Endometrial microvascular endothelial cells (primary cell): ENCODE measurements at regions not wholly inside any gene's neighbourhood (a gene's known extent, or its start where the extent isn't known, plus 50 kb on each side); places are given as distances from the start of the nearest gene placed in this dataset.

Experiments used
- in situ Hi-C: cut with HindIII; loops from 2 replicates; pipeline ENCODE4 v1.10.0; 2017; ENCODE audit warnings: low sequenced_read_pairs, low pct_unique_long_range_greater_than_20kb; ENCODE audit errors: inconsistent ontology term

DNA sequence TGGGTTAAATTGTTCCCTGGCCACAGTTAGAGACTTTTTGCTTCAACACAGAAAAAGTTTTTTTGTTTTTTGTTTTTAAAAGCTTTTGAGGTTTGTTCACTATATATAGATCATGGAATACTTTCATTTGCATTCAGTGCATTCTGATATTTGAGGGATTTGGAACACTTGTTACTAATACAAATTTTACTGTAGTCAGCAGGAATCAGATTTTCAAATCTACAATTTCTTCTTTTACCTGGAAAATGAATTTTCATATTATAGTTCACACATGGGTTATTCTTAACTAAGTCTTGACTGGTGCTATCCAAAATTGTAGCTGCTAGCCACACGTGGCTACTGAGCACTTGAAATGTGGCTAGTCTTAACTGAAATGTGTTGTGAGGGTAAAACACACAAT is 142.0 kb downstream of the RMI1 start:
- in situ Hi-C loops, result no loop called here

DNA sequence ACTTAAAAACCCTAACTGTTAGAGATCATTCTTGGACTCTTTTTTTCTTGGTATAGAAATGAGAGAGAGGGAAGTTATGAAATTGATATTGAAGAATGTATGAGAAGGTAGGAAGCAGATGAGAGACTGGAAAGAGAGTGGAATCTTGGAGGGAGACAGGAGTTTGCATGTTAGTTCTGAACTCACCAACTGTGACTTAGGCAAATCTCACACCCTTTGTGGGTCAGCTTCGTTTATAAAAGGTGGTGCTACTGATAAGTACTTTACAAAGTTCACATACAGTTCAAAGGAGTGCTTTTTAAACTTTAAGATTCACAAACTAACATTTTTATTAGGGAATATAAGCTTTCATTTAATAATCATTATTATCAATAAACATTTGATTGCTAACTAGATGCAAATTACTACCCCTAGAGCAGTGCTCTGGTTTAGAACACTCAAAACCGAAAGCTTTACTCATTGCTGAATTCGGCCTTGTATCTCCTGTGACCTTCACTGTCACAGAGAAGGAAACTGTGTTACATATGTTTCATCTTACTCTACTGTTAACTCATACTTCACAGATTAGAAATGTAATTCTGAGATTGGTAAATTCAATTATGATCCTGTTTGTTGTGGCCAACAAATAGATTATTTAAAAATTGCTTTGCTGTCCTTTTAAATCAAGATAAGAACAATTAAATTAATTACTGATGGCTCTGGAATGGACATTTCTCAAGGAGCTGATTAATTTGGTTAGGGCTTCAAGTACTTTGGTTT is 143.2 kb downstream of the RMI1 start:
- in situ Hi-C loops, result no loop called here

DNA sequence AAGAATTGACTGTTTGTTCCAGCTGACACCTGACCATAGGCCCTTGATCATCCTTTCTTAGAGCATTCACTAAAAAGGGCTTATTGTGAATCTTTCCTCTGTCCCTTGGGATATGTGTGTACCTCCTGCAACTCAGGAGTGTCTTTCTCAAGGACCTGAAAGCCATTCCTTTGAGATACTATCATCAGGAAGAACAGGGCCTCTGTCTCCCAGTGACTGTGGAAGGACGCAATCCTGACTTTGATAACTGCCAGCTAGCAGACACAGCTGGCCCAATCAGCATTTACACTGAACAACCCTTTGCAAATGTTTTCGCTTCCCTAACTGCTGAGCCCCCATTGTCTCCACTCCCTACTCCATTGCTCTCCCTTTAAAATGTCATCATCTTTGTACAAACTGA is 144.4 kb downstream of the RMI1 start:
- in situ Hi-C loops, result no loop called here

DNA sequence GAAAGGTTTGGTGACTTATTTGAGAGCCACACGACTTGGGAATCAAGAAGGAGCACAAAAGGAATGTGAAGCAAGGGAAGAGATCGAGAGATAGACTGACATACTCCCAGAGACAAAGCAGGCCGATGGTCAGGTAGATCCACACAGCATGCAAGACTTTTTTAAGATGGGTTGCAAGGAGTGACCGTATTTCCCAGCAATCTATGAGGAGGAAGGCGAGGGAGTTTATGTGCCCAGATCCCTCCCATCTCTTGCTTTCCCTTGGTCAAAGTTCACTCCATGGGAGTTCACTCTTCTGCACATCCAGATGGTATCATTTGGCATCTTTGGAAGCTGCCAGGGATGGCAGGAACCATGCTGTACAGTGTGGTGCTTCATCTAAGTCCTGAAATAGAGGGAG is 148.9 kb downstream of the RMI1 start:
- in situ Hi-C loops, result no loop called here

DNA sequence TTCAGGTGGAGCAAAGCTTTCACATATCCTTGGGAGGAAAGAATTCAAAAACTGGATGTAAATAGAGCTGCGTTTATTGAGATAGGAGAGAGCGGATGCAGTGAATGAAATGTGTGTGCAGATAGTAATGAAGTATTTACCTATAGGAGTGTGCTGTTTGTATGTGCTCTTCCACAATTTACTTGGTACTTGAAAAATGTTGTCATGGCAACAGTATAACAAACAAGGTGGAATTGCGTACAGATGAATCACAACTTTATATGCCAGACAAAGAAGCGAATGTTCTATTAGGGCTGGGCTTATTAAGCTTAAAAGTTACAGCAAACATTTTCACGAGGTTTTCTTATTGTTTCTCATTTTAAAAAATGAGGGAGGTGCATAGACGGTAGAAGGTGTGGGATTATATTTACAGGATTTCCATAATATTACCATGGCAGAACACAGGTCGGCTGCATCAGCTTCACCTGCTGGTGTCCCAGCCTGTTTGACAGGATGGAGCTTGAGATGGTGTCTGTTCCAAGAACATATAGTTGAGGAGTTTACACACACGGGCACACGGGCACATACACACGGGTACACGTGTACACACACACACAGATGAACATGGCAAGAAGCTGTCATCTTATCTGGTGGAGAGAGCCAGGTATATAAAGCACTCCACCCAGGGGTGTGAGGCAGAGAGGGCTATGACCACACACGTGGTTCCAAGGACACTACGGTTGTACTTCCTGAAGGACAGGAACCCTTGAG is 155.7 kb downstream of the RMI1 start:
- in situ Hi-C loops, result no loop called here

DNA sequence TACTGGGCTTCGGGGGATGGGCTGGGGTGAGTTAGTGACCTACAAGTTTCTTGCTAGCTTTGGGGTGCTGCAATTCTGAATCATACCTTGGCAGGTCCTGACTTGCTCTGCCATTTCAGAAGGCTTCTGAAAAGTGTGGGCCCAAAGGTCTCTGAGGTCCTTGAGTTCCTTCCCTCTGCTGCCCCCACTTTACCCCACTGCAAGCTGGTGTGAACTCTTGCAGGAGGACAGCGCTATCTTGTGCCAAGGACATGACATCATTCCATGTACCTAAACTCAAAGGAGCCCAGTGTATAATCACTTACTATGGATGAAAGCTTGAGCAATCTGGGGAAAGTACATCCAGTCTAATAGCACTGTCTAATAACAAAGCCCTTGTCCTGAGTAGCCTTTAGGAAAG is 157.4 kb downstream of the RMI1 start:
- in situ Hi-C loops, result no loop called here

DNA sequence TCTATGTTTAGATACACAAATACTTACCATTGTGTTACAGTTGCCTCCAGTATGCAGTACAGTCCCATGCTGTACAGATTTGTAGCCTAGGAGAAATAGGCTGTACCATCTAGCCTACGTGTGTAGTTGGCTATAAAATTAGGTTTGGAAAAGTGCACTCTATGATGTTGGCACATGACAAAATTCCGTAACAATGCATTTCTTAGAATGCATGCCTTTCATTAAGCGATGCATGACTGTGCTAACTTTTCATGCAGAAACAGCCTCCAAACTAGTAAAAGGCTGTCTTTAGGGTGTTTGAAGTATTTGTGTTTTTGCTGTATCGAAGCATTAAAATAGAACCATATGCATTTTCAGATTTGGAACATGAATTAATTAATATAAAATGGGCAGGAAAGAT is 157.9 kb downstream of the RMI1 start:
- in situ Hi-C loops, result no loop called here

DNA sequence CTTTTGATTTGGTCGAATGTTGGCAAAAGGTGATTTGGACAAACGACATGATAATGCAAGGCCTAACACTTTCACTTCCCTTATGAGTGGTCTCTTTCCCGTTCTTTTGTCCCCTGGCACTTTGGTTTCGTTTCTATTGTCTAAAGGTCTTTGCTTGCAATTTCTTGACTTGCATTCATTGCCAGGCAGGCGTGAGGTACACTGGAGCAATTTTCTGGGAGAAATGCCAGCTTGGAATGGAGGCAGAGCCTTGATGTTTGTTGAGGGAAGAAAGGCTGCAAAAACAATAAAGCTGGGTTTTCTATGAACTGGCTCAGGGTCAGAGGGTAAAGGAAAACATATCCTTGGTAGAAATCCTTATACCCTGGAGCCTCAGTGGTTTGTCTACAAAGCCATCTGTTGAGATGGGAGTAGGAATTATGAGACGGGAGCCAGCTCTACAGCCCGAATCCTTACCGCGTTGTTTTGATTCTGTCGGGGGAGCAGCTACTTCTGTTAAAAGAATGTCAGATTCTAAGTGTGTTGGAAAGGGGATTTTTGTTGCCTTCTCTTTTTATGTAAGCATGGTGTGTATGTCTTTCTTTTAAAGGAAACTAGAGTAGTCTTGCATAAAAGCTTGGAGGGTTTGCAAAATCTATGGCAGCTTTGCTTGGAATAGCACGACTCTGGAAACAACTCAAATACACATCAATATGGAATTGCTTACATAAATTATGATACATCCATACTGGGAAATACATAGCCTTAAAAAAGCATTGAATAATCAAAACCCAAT is 158.9 kb downstream of the RMI1 start:
- in situ Hi-C loops, result no loop called here

DNA sequence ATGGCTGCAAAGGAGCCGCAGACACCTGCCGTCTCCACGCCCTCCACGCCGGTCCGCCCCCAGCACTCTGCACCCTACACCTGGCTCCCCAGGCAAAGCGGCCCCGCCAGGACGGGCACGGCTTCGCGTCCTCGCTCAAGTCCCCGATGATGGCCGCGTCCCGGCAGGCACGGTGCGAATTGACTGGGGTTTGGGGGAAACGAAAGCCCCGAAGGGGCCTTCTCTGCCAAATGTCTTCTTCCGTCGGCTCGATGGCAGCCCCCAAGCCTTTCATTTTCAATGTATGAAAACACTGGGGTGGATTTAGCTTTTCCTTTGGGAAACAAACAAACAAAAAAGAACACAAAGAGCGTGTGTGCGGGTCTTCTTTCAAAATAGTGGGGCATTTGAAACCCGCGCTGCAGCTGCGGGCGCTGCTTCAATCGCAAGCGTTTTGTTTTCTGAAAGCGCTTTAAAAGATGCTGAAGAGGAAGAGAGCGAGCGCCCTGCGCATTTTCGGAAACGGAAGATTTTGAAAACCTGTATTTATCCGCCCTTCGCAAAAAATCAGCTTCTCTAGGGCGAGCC is 160.0 kb downstream of the RMI1 start:
- in situ Hi-C loops, result no loop called here

DNA sequence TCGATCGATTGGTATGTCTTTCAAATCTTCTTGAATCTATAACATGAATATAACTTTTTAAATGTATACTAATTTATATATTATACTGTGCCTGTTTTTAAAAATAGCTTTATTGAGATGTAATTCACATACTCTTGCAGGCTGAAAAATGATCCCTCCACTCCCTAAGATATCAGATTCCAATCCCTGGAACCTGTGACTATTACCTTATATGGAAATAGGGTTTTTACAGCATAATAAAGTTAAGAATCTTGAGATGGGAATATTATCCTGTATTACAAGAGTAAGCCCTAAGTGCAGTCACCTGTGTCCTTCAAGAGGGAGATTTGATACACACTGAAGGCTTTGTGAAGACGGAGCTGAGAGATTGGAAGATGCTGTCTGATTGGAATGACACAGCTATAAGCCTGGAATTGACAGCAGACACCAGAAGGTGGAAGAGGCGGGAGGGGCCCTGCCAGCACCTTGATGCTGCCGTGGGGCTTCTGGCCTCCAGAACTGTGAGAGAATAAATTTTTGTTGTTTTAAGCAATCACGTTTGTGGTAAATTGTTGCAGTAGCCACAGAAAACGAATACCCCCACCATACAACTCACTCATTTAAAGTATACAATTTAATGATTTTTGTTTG is 161.3 kb downstream of the RMI1 start:
- in situ Hi-C loops, result no loop called here

DNA sequence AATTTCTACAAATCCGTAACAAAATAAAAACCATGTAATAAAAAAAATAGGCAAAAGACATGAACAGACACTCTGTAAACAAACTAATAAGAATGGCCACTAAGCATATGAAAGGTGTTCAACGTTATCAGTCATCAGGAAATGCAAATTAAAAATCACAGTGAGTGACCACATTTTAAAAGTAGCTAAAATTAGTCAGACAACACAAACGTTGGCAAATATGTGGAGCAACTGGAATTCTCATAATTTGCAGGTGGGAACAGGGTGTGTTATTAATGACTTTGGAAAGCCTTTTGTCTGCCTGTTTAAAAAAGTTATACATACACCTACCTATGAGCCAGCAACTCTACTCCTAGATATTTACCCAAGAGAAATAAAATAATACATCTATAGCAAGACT is 164.4 kb downstream of the RMI1 start:
- in situ Hi-C loops, result no loop called here

DNA sequence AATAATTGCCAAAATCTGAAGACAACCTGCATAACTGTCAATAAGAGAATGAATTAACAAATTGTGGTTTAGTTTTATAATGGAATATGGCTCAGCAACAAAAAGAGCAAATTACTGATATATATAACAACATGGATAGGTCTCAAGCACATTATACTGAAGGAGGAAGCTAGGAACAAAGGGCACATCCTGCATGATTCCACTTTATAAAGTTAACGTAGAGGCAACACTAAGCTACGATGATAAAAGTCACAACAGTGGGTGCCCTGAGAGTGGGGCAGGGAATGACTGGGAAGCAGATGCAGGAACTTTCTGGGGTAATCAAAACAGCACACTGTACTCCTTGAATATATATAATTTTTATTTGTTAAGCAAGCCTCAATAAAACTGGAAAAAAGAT is 165.2 kb downstream of the RMI1 start:
- in situ Hi-C loops, result no loop called here

DNA sequence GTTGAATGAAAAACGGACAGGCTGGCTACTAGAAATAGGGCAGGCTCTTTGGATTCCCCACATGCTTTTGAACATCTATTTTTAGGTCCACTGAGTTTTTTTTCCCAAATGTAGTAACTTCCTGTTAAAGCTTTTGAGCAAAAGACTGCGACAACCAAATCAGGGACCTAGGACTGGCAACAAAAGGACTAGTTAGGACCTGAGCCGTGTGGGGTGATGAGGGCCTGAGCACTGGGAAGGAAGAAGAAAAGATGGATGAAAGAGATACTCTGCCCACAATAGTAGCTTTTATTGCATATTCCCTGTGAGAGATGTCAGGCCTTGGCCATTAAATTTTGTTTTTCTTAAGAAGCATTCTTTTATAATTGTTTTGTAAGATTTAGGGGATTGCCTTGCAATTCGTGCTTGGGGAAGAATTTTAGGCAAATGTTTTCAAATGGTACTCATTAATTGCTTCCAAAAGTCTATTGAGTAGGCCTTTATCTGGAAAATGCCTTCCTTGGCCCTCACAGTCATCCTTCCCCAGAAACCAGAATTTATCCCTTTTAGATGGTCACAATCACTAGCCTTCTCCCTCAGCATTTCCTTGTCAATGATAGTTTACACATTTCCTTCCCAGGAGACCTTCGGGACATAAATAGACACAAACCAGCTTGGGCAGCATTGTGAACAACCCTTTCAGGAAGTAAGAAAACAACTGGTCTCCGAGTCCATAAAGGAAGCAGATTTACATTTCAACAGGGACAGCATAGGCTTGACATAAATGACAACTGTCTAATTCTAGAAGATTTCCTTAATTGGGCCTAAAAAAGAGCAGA is 166.5 kb downstream of the RMI1 start:
- in situ Hi-C loops, result no loop called here

DNA sequence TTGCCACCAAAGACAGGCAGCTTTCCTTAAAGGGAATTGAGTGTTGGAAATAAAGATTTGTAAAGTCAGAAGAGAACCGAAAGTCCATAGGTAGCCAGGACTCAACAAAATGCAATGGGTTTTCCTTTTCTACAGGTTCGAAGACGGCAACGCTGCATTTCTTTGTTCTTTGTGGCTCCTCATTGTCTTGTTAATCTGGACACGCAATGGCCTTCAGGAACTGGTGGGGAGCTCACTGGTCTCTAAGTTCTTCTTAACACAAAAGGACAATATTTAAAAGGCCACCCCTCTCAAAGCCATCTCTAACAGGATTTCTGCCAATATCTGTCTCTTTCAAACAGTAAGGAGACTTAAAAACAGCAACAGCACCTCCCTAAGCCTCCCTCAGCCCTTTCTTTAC is 170.6 kb downstream of the RMI1 start:
- in situ Hi-C loops, result loop anchor here (25.0 kb wide), 1 partner anchor 164 kb away; the partner anchor contains the start of genes HNRNPK and RMI1

DNA sequence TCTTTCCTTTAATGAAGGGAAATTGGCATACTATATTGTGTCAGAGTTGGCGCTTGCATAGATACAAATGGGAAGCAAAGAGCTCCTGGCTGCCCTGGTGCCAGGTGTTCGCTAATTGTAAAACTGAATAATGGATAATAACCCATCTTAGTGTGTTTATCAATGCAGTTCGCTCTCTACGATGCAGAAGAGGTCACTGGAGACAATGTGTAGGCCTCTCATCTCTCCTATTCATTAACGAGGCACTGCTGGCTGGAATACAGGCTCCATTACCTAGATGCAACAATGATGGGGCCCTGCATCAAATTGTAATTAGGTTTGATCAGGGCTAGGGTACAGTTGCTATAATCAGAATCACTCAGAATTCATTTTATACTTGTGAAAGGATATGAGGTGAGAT is 171.0 kb downstream of the RMI1 start:
- in situ Hi-C loops, result loop anchor here (25.0 kb wide), 1 partner anchor 164 kb away; the partner anchor contains the start of genes HNRNPK and RMI1

DNA sequence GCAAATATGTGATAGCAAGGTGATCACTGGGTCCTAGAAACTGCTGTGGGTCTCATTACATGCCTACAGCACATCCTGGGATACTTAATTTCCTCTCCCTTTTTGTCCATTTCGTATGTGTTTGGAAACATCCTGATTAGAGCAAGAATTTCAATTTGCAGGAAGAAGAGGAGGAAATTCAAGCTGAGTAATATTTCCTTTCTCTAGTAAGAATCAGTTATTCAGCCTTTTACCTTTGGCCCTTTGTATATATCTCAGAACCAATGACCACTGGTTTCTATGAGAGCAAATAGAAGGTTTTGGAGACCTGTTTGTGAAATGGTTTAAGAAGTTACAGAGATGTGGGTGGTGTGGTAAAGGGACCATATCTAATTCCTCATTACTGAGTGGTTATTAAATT is 171.6 kb downstream of the RMI1 start:
- in situ Hi-C loops, result loop anchor here (25.0 kb wide), 1 partner anchor 165 kb away; the partner anchor contains the start of genes HNRNPK and RMI1

DNA sequence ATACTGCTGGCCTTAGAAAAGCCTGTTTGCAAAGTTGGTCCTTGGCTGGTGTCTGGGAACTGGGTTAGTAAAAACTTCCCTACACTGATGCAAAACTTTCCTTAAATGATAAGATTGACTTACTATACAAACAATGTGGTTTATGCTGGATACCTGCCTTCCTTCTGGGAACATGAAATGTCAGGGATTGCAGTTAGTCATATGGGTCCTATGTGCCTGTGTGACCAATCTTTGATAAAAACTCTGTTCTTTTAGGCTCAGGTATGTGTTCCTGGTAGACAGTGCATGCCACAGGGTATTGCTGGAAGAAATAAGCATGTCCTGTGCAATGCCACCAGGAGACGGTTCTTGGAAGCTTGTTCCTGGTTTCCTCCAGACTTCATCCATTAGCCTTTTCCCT is 173.3 kb downstream of the RMI1 start:
- in situ Hi-C loops, result loop anchor here (25.0 kb wide), 1 partner anchor 167 kb away; the partner anchor contains the start of genes HNRNPK and RMI1

DNA sequence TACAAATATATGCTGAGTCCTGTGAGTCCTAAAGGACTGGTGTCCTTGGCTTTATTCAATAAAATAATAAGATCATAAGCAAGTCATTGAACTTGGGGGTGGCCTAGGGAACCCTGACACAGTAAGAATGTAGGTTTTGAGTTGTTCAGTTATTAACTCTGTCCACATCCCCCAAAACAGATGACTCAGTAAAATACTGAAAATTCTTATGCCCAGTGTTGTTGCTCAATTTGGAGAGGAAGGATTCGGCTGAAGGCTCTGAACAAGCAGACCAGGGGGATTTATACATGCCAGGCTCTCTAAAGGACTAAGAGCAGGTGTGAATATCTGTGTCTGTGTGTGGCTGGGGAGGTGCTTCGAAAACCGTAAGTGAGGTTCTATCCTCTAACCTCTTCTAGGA is 173.7 kb downstream of the RMI1 start:
- in situ Hi-C loops, result loop anchor here (25.0 kb wide), 1 partner anchor 167 kb away; the partner anchor contains the start of genes HNRNPK and RMI1
